DOHH2 (cell line): ENCODE measurements at regions not wholly inside any gene's neighbourhood (a gene's known extent, or its start where the extent isn't known, plus 50 kb on each side); places are given as distances from the start of the nearest gene placed in this dataset.

ENCODE experiments used
- H3F3A ChIP-seq: fragments of 200-600 bp; sonication (generic), shearing (Covaris generic); 2 replicates; pipeline ENCODE4 v1.6.0; 2016; ENCODE audit warnings: antibody characterized with exemption, mild to moderate bottlenecking; ENCODE audit not compliant: control insufficient read depth, insufficient read depth
- H3K27ac ChIP-seq: fragments of 200-600 bp; sonication (generic); 2 replicates; pipeline ENCODE4 v1.5.1; 2014; ENCODE audit warnings: low read depth, mild to moderate bottlenecking, low read length, moderate library complexity
- H3K27me3 ChIP-seq: fragments of 200-600 bp; sonication (generic); 2 replicates; pipeline ENCODE4 v1.6.1; 2014; ENCODE audit warnings: mild to moderate bottlenecking, low read length, mixed read lengths; ENCODE audit not compliant: control insufficient read depth
- H3K36me3 ChIP-seq: fragments of 200-600 bp; sonication (generic); 2 replicates; pipeline ENCODE4 v1.6.1; 2014; ENCODE audit warnings: mild to moderate bottlenecking, low read length, moderate library complexity, mixed read lengths; ENCODE audit not compliant: control insufficient read depth
- H3K4me1 ChIP-seq: fragments of 200-600 bp; sonication (generic); 2 replicates; pipeline ENCODE4 v1.6.1; 2014; ENCODE audit warnings: mild to moderate bottlenecking, low read length, mixed read lengths; ENCODE audit not compliant: control insufficient read depth
- H3K4me2 ChIP-seq: fragments of 200-600 bp; sonication (generic); 2 replicates; pipeline ENCODE4 v1.6.0; 2014; ENCODE audit warnings: mild to moderate bottlenecking, low read length, moderate library complexity
- H3K4me3 ChIP-seq: fragments of 200-600 bp; sonication (generic); 2 replicates; pipeline ENCODE4 v1.5.1; 2014; ENCODE audit warnings: mild to moderate bottlenecking, low read length, mixed read lengths
- H3K79me2 ChIP-seq: fragments of 200-600 bp; sonication (generic); 2 replicates; pipeline ENCODE4 v1.6.1; 2014; ENCODE audit warnings: mild to moderate bottlenecking, low read length, mixed read lengths; ENCODE audit not compliant: control insufficient read depth
- H3K9me2 ChIP-seq: fragments of 200-600 bp; sonication (generic); replicated peaks from 2 replicates; pipeline ENCODE4 v1.6.1; 2014; ENCODE audit warnings: mild to moderate bottlenecking, low read length, mixed read lengths; ENCODE audit not compliant: control insufficient read depth
- H3K9me3 ChIP-seq: fragments of 200-600 bp; sonication (generic); 2 replicates; pipeline ENCODE4 v1.6.1; 2014; ENCODE audit warnings: antibody characterized with exemption, low read length, mixed read lengths; ENCODE audit not compliant: control insufficient read depth, insufficient read depth
- H4K20me1 ChIP-seq: fragments of 200-600 bp; sonication (generic); 2 replicates; pipeline ENCODE4 v1.6.0; 2014; ENCODE audit warnings: low read depth, mild to moderate bottlenecking, antibody characterized with exemption, low read length, moderate library complexity; ENCODE audit not compliant: control insufficient read depth, insufficient read depth
- CTCF ChIP-seq: fragments of 200-600 bp; sonication (generic); IDR thresholded peaks from one replicate; pipeline ENCODE4 v1.5.1; 2014; ENCODE audit warnings: antibody characterized with exemption, mild to moderate bottlenecking, low read depth, low read length; ENCODE audit not compliant: poor library complexity, severe bottlenecking
- EZH2phosphoT487 ChIP-seq: fragments of 200-600 bp; sonication (generic); IDR thresholded peaks from 2 replicates; pipeline ENCODE4 v1.6.1; 2017; ENCODE audit warnings: borderline replicate concordance, mild to moderate bottlenecking, antibody characterized with exemption, low read length, moderate library complexity, mixed read lengths

- Histone ChIP-seq H3K27ac (no peak overlapping the region), H4K20me1 (no peaks in the 10 kb centered on the region), H3K9me3 (peaks cover 4% of the 10 kb centered on the region; the same call in 1 of the 2 replicates), H3K27me3 (no peaks in the 10 kb centered on the region), H3K4me3 (no peak overlapping the region), H3K79me2 (no peaks in the 10 kb centered on the region), H3K4me2 (no peak overlapping the region), H3K4me1 (no peaks in the 10 kb centered on the region), H3K9me2 (no peaks in the 10 kb centered on the region), H3K36me3 (no peaks in the 10 kb centered on the region), H3F3A (no peaks in the 10 kb centered on the region)
- TF ChIP-seq CTCF = no peak
- TF ChIP-seq EZH2phosphoT487 = no peak
Measured at GRCh38 chr14:98858158-98858557, 413.8 kb downstream of the BCL11B start.

GRCh38 chr14:98858561-98858960, 413.4 kb downstream of the BCL11B start:
- Histone ChIP-seq H3K36me3 (no peaks in the 10 kb centered on the region), H3K4me3 (no peak overlapping the region), H4K20me1 (no peaks in the 10 kb centered on the region), H3K4me1 (no peaks in the 10 kb centered on the region), H3K9me2 (no peaks in the 10 kb centered on the region), H3K9me3 (peaks cover 4% of the 10 kb centered on the region; the same call in 1 of the 2 replicates), H3K4me2 (no peak overlapping the region), H3K27ac (no peak overlapping the region), H3F3A (no peaks in the 10 kb centered on the region), H3K79me2 (no peaks in the 10 kb centered on the region), H3K27me3 (no peaks in the 10 kb centered on the region)
- TF ChIP-seq CTCF (no peak), EZH2phosphoT487 (no peak)

- peaks cover 4% of the 10 kb centered on the region; the same call in 1 of the 2 replicates for H3K9me3 ChIP-seq
- no peaks in the 10 kb centered on the region for H4K20me1 ChIP-seq
- no peaks in the 10 kb centered on the region for H3K9me2 ChIP-seq
- TF ChIP-seq CTCF = no peak
- TF ChIP-seq EZH2phosphoT487 = no peak
- H3F3A ChIP-seq = no peaks in the 10 kb centered on the region
- no peaks in the 10 kb centered on the region for H3K79me2 ChIP-seq
- no peak overlapping the region for H3K4me3 ChIP-seq
- H3K4me1 ChIP-seq = no peaks in the 10 kb centered on the region
- H3K27me3 ChIP-seq = no peaks in the 10 kb centered on the region
- H3K27ac ChIP-seq = no peak overlapping the region
- H3K36me3 ChIP-seq = no peaks in the 10 kb centered on the region
- H3K4me2 ChIP-seq = no peak overlapping the region
Measured at GRCh38 chr14:98859301-98859700, 412.7 kb downstream of the BCL11B start.

GRCh38 chr14:98864211-98864610, 407.8 kb downstream of the BCL11B start:
- H3F3A ChIP-seq = no peaks in the 10 kb centered on the region
- no peak overlapping the region for H3K4me2 ChIP-seq
- H3K9me3 ChIP-seq = peaks cover 4% of the 10 kb centered on the region; the same call in 1 of the 2 replicates
- no peak overlapping the region for H3K4me3 ChIP-seq
- H3K27ac ChIP-seq = no peak overlapping the region
- no peaks in the 10 kb centered on the region for H3K27me3 ChIP-seq
- H3K36me3 ChIP-seq = no peaks in the 10 kb centered on the region
- no peaks in the 10 kb centered on the region for H3K9me2 ChIP-seq
- H3K79me2 ChIP-seq = no peaks in the 10 kb centered on the region
- H4K20me1 ChIP-seq = no peaks in the 10 kb centered on the region
- H3K4me1 ChIP-seq = no peaks in the 10 kb centered on the region
- TF ChIP-seq CTCF (no peak), EZH2phosphoT487 (no peak)
